ENCODE measurements at regions not wholly inside any gene's neighbourhood (a gene's known extent, or its start where the extent isn't known, plus 50 kb on each side); places are given as distances from the start of the nearest gene placed in this dataset.
"Not testable (repeated sequence)": the region's sequence is repeated elsewhere in the genome, so short reads cannot be mapped to it uniquely, and the experiment has no call there.

DNA sequence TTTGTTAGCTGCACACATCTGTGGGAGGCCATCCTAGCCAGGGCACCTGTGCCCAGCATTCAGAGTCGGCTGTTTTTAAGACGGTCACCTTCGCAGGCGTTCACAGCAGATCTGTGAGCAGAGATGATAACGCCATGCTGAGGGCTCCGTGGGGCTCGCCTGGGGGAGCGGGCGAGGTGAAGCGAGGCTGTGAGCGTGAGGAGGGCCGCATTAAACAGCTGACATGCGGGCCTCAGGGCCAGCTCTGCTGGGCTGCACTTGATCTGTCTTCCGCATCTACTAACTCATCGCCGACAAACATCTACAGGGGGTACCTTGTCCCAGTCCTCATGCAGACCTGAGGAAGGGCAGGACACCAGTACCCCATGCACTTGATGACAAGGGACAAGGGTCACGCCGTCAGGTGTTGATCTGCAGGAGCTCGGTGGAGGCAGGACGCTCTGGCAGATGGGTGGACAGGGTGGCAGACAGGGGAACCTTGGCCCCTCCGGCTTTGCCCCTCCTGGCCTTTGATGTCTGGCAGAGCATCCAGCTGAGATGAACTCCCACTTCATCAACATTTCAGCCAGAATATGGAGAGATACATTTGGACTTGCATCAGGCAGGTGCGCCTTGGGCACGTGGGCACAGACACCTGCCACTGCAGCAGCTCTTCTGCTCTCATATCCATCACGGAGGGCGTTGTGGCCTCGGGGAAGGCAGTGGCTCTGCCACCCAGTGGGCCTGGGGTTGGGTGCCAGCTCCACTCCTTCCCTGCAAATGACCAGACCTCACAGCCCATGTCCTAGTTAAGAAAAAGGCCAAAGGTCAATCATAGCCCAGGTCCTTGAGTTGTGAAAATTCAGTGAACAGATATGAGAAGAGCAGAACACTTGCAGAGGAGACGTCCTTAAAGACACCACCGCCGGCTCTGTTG lies 822.9 kb downstream of the BRD1 start:
- peaks cover 2% of the 10 kb centered on the region for H3K27me3 Mint-ChIP-seq (ENCODE audit: insufficient read depth, low read depth, poor library complexity)
- H3K27ac Mint-ChIP-seq: no peak overlapping the region
- H3K4me2 ChIP-seq: no peak overlapping the region
- no peak overlapping the region for H3K27ac ChIP-seq (ENCODE audit: low read depth)
- TF ChIP-seq CREB1 (CRISPR knock-in tag; IDR thresholded peaks at IDR 0.05; ENCODE audit: low read depth) (no peak), ZNF114 (CRISPR knock-in tag; IDR thresholded peaks at IDR 0.05) (no peak)
- ATAC-seq: no peak
- no peaks in the 10 kb centered on the region for H3K79me2 ChIP-seq (replicated peaks; ENCODE audit: insufficient read depth)
- H3K4me1 Mint-ChIP-seq: no peaks in the 10 kb centered on the region
- no peaks in the 10 kb centered on the region for H3K9me2 ChIP-seq (ENCODE audit: insufficient read depth)
- no peak overlapping the region for H2AFZ ChIP-seq
- no peaks in the 10 kb centered on the region for H4K20me1 ChIP-seq (replicated peaks; ENCODE audit: insufficient read depth)
- H3K36me3 Mint-ChIP-seq (ENCODE audit: low read depth): 0 out of 3 replicates have a peak, but pooled peaks cover 4% of the 10 kb centered on the region
- no peaks in the 10 kb centered on the region for H3F3A ChIP-seq (replicated peaks; ENCODE audit: low read depth)
- peaks cover 36% of the 10 kb centered on the region for H3K9me3 Mint-ChIP-seq
- H3K4me3 ChIP-seq: no peak overlapping the region
- no peaks in the 10 kb centered on the region for H3K36me3 ChIP-seq (ENCODE audit: insufficient read depth)
- H3K27me3 ChIP-seq (ENCODE audit: insufficient read depth): no peaks in the 10 kb centered on the region
- no peaks in the 10 kb centered on the region for H3K4me1 ChIP-seq (ENCODE audit: insufficient read depth)
- H3K4me3 Mint-ChIP-seq: no peak overlapping the region
- no peak for DNase-seq (ENCODE audit: low spot score)

- H3K4me2 ChIP-seq; H3F3A ChIP-seq (replicated peaks; ENCODE audit: low read depth); H3K27me3 Mint-ChIP-seq (ENCODE audit: insufficient read depth, low read depth, poor library complexity); H3K4me3 ChIP-seq; H3K4me3 Mint-ChIP-seq; H3K27me3 ChIP-seq (ENCODE audit: insufficient read depth); H3K36me3 Mint-ChIP-seq (ENCODE audit: low read depth); H3K9me2 ChIP-seq (ENCODE audit: insufficient read depth); H3K4me1 ChIP-seq (ENCODE audit: insufficient read depth); H2AFZ ChIP-seq; DNase-seq (ENCODE audit: low spot score); H3K27ac ChIP-seq (ENCODE audit: low read depth); ATAC-seq; H3K79me2 ChIP-seq (replicated peaks; ENCODE audit: insufficient read depth); H3K4me1 Mint-ChIP-seq; H4K20me1 ChIP-seq (replicated peaks; ENCODE audit: insufficient read depth); H3K36me3 ChIP-seq (ENCODE audit: insufficient read depth); H3K27ac Mint-ChIP-seq: not testable (repeated sequence)
- H3K9me3 Mint-ChIP-seq: peaks cover 26% of the 10 kb centered on the region
Observed at GRCh38 chr22:48997605-48998004, 830.1 kb downstream of the BRD1 start.

GRCh38 chr22:48993655-48994054 lies 834.0 kb downstream of the BRD1 start:
- H3K36me3 Mint-ChIP-seq (ENCODE audit: low read depth): peaks cover 2% of the 10 kb centered on the region; the same call in 2 of the 3 replicates
- DNase-seq (ENCODE audit: low spot score): no peak

More at GRCh38 chr22:48993655-48994054, 834.0 kb downstream of the BRD1 start:
- Histone ChIP-seq H2AFZ (no peak overlapping the region), H3K79me2 (replicated peaks; ENCODE audit: insufficient read depth) (no peaks in the 10 kb centered on the region), H4K20me1 (replicated peaks; ENCODE audit: insufficient read depth) (no peaks in the 10 kb centered on the region), H3K4me3 (no peak overlapping the region; the same call in 1 of the 2 replicates), H3K36me3 (ENCODE audit: insufficient read depth) (0 out of 2 replicates have a peak, but pooled peaks cover 3% of the 10 kb centered on the region), H3K27ac (ENCODE audit: low read depth) (no peak overlapping the region), H3K4me1 (ENCODE audit: insufficient read depth) (no peaks in the 10 kb centered on the region), H3K4me2 (no peak overlapping the region), H3F3A (replicated peaks; ENCODE audit: low read depth) (no peaks in the 10 kb centered on the region), H3K9me2 (ENCODE audit: insufficient read depth) (no peaks in the 10 kb centered on the region), H3K27me3 (ENCODE audit: insufficient read depth) (no peaks in the 10 kb centered on the region)
- H3K4me3 Mint-ChIP-seq: no peak overlapping the region
- H3K27me3 Mint-ChIP-seq (ENCODE audit: insufficient read depth, low read depth, poor library complexity): peaks cover 3% of the 10 kb centered on the region
- no peak for ATAC-seq
- H3K27ac Mint-ChIP-seq: no peak overlapping the region
- peaks cover 9% of the 10 kb centered on the region for H3K9me3 Mint-ChIP-seq
- peaks cover 3% of the 10 kb centered on the region for H3K4me1 Mint-ChIP-seq
- no peak for TF ChIP-seq ZNF114 (CRISPR knock-in tag; IDR thresholded peaks at IDR 0.05)
- TF ChIP-seq ZNF462 (CRISPR knock-in tag; IDR thresholded peaks at IDR 0.05): no peak
- TF ChIP-seq EZH2phosphoT487 (IDR thresholded peaks at IDR 0.05; ENCODE audit: unreplicated experiment): no peak
- TF ChIP-seq ZNF331 (CRISPR knock-in tag; IDR thresholded peaks at IDR 0.05; ENCODE audit: low read depth): no peak
- TF ChIP-seq EZH2 (IDR thresholded peaks at IDR 0.05; ENCODE audit: low read depth, unreplicated experiment): no peak

Measured in GM23338 (cell line).